Common myeloid progenitor, CD34-positive (primary cell): ENCODE measurements at regions not wholly inside any gene's neighbourhood (a gene's known extent, or its start where the extent isn't known, plus 50 kb on each side); places are given as distances from the start of the nearest gene placed in this dataset.

Source experiments
- CTCF ChIA-PET: fragments of 350-600 bp; sonication (Branson Sonifier 250); formaldehyde crosslinking; loops from one replicate; lab custom pipeline; 2021; ENCODE audit warnings: antibody characterized with exemption; lab: Charles Lee
- POLR2A ChIA-PET: fragments of 350-600 bp; sonication (Branson Sonifier 250); formaldehyde crosslinking; loops from one replicate; lab custom pipeline; 2021; ENCODE audit warnings: antibody characterized with exemption; lab: Charles Lee
- DNase-seq, 3 donors: peaks; one replicate each; pipeline versions ENCODE4 v3.0.0 to v3.0.0-alpha.2; 2013
- H3K27ac ChIP-seq, 2 experiments: 1 replicate in 1 of 2; 2 replicates in 1 of 2; pipeline ENCODE4 v1.7.0; 2013; ENCODE audit warnings: inconsistent platforms in 2 of 2, low read length in 2 of 2, mild to moderate bottlenecking in 2 of 2, low read depth in 1 of 2, moderate library complexity in 1 of 2; ENCODE audit not compliant: severe bottlenecking in 2 of 2, insufficient read depth in 1 of 2, poor library complexity in 1 of 2
- H3K27me3 ChIP-seq, 5 experiments: replicated peaks in 2 of 5; 1 replicate in 3 of 5; 2 replicates in 2 of 5; pipeline versions ENCODE4 v1.6.1 to v1.7.0; 2013; ENCODE audit warnings: low read length in 4 of 5, mild to moderate bottlenecking in 2 of 5, moderate library complexity in 2 of 5, inconsistent platforms in 1 of 5; ENCODE audit not compliant: insufficient read depth in 5 of 5, control insufficient read depth in 4 of 5
- H3K36me3 ChIP-seq, 4 experiments: 1 replicate in 2 of 4; 2 replicates in 2 of 4; pipeline versions ENCODE4 v1.6.1 to v1.7.0; 2013; ENCODE audit warnings: low read length in 3 of 4, control low read depth in 1 of 4, mild to moderate bottlenecking in 1 of 4; ENCODE audit not compliant: control insufficient read depth in 4 of 4, insufficient read depth in 4 of 4
- H3K4me1 ChIP-seq, 4 experiments: 1 replicate in 3 of 4; 2 replicates in 1 of 4; pipeline versions ENCODE4 v1.6.1 to v1.7.1; 2013; ENCODE audit warnings: low read length in 3 of 4, mild to moderate bottlenecking in 3 of 4, control low read depth in 1 of 4, inconsistent platforms in 1 of 4, moderate library complexity in 1 of 4; ENCODE audit not compliant: control insufficient read depth in 4 of 4, insufficient read depth in 4 of 4; ENCODE audit errors: control extremely low read depth in 1 of 4
- H3K4me3 ChIP-seq, 7 experiments: 1 replicate in 4 of 7; 2 replicates in 3 of 7; pipeline versions ENCODE4 v1.5.1 to v1.7.0; 2013; ENCODE audit warnings: mild to moderate bottlenecking in 7 of 7, low read length in 6 of 7, moderate library complexity in 6 of 7, inconsistent platforms in 2 of 7, low read depth in 2 of 7, control low read depth in 1 of 7; ENCODE audit not compliant: insufficient read depth in 4 of 7, control insufficient read depth in 1 of 7; ENCODE audit errors: extremely low read depth in 1 of 7
- H3K9me3 ChIP-seq, 5 experiments: 1 replicate in 4 of 5; 2 replicates in 1 of 5; pipeline versions ENCODE4 v1.6.1 to v1.7.1; 2013; ENCODE audit warnings: low read length in 4 of 5, mild to moderate bottlenecking in 2 of 5, inconsistent platforms in 1 of 5, low read depth in 1 of 5, moderate library complexity in 1 of 5; ENCODE audit not compliant: control insufficient read depth in 4 of 5, insufficient read depth in 2 of 5; ENCODE audit errors: control extremely low read depth in 1 of 5
- WGBS: methylation state at CpG from one replicate; pipeline ENCODE4 v1.1.5; 2013; ENCODE audit not compliant: insufficient coverage; 5-methylcytosine and 5-hydroxymethylcytosine counted together

DNA sequence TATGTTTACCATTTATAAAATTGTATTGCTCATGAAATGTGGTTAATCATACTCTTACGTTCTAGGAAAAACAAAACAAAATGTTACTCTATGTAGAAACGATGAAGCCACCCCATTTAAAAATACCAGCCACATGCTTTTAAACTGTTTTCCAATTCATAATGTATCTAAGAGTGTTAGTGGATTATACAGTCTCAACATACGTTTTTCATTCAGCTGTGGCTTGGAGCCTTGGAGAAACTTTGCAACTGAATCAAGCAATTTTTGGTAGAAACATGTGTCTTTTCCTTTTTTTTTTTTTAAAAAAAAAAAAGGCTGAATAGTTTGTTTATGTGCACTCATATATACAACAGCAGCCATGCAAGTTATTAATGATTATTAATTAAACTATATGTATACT lies 378.0 kb upstream of the SEMA3D start:
- WGBS = no CpG with 5 or more reads among the region's 3 CpGs
- CTCF ChIA-PET = interaction anchor here (1.8 kb wide), 1 partner anchor 11 kb away, joined by 7 read pairs; no protein-coding TSS in a partner anchor
- H3K27ac ChIP-seq = no peak overlapping the region
- no peaks in the 10 kb centered on the region for H3K27me3 ChIP-seq
- DNase-seq = no peak
- no peak overlapping the region for H3K4me3 ChIP-seq
- no peaks in the 10 kb centered on the region for H3K9me3 ChIP-seq
- no peaks in the 10 kb centered on the region for H3K4me1 ChIP-seq
- POLR2A ChIA-PET = no interaction called here
- H3K36me3 ChIP-seq = no peaks in the 10 kb centered on the region

DNA sequence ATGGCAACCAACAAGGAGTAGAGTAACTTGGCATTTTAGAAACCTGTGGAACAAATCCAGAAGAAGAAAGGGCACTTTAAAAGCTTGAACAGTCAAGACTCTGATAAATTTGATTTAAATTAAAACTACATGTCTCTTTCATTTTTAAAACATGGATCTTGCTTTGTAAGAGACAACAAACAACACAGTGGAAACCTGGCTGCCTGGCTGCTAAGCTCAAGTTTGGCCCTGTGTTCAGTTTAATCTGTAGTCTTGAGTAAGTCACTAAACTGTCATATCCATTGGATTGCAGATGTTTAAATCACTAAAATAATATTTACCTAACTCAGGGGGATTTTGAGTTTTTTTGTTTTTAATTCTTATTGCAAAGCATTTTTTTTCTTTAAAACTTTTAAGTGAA lies 374.9 kb upstream of the SEMA3D start:
- H3K36me3 ChIP-seq = no peaks in the 10 kb centered on the region
- no peaks in the 10 kb centered on the region for H3K4me1 ChIP-seq
- ChIA-PET POLR2A (no interaction called here), CTCF (no interaction called here)
- DNase-seq = no peak
- no peaks in the 10 kb centered on the region for H3K9me3 ChIP-seq
- H3K27ac ChIP-seq = no peak overlapping the region
- no peaks in the 10 kb centered on the region for H3K27me3 ChIP-seq
- no peak overlapping the region for H3K4me3 ChIP-seq

DNA sequence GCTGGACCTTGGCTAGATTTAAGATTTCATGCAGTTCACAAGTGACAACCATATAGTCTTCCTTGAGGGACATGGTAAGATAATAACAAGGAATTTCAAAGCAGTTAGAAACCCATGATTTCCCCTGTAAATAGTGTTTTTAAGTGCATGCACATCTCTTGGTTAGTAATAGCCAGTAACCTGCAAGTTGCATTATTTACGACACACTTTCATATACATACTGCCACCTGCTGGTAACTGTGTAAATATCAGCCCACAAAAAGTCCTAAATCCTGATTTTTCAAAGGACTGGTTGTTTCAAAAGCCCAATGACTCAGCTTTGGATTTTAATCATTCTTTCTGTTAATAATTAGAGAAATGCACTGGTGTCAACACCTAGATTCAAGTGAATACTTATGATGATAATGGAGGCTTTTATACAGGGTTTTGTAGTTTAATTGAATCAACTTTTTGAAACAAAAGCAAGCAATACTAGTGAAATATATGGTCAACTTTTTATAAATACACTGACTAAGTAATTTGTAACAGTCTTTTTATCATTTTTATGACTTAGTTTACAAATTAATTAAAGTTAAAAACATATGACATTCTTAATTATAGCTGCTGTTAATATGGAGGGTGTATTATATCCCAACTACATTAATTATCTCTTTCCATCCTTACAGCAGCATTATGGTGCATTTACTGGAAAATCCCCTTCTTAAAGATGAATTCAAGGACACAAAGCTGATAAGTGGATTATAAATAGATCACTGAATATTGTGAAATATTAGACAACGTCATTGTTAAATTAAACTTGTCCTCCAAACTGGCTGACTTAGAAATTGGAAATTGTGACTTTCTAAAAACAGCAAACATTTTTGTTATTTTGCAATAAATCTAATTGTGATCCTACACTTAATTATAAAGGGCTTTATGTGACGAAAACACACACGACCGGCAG lies 367.7 kb upstream of the SEMA3D start:
- Histone ChIP-seq H3K4me1 (no peaks in the 10 kb centered on the region), H3K36me3 (no peaks in the 10 kb centered on the region), H3K27me3 (no peaks in the 10 kb centered on the region), H3K4me3 (no peak overlapping the region), H3K9me3 (no peaks in the 10 kb centered on the region), H3K27ac (no peak overlapping the region)
- 0% methylated on average over 1 of the region's 5 CpGs for WGBS
- POLR2A ChIA-PET = no interaction called here
- CTCF ChIA-PET = interaction anchor here (0.7 to 2.3 kb wide), 10 partner anchors 11 to 1618 kb away, joined by 3 to 12 read pairs (median 4); no protein-coding TSS in a partner anchor
- peak; percentile 56 to 81 (median 77) for DNase-seq

GRCh38 chr7:85535974-85536729 lies 349.3 kb upstream of the SEMA3D start:
- DNase-seq = no peak
- Histone ChIP-seq H3K27me3 (no peaks in the 10 kb centered on the region), H3K27ac (no peak overlapping the region), H3K9me3 (peaks cover 0 to 1% (median 0%) of the 10 kb centered on the region in 5 experiments), H3K36me3 (no peaks in the 10 kb centered on the region), H3K4me1 (peaks cover 0 to 1% (median under 1%) of the 10 kb centered on the region in 4 experiments), H3K4me3 (no peak overlapping the region)
- ChIA-PET CTCF (no interaction called here), POLR2A (no interaction called here)
- 100% methylated on average over 2 of the region's 3 CpGs for WGBS

DNA sequence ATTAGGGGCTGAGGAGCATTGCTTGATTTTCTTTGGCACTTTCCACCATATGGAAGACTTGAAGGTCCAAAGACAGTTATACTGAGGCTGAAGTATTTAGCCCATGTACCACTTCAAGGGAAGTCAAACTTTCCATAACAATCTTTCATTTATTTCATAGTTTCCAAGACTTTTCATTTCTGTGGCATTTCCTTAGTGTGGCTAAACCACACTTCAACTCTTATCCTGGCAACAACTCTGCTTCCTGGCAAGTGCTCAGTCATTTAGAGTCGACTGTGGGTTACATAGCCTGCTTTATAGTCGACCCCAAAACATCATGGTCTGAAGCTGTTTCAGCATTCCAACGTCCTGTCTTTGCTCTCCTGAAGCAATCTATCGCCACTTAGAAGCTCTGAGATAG lies 343.0 kb upstream of the SEMA3D start:
- Histone ChIP-seq H3K27ac (no peak overlapping the region), H3K4me3 (no peak overlapping the region), H3K27me3 (no peaks in the 10 kb centered on the region), H3K36me3 (no peaks in the 10 kb centered on the region), H3K9me3 (no peaks in the 10 kb centered on the region), H3K4me1 (peaks cover 0 to 8% (median 4%) of the 10 kb centered on the region in 4 experiments)
- CTCF ChIA-PET = interaction anchor here (1.2 kb wide), 1 partner anchor 65 kb away, joined by 3 read pairs; no protein-coding TSS in a partner anchor
- POLR2A ChIA-PET = no interaction called here
- 29% methylated on average over 4 of the region's 4 CpGs for WGBS
- DNase-seq = peak in 1 of 3 donors; percentile 12

DNA sequence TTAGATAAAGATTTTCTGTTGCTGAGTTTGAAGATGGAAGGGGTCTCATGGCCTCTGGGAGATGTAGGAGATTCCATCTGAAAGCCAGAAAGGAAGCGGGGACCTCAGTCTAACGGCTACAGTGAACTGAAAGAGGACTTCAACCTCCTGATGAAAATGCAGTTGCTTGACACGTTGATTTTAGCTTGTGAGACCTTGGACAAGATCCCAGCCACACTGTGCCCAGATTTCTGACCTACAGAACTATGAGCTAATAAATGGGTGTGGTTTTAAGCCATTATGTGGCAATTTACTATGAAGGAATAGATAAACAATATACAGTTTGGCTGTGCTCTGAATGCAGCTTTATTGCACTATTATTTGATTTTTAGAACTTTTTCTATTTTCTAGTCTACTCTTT lies 342.3 kb upstream of the SEMA3D start:
- ChIA-PET CTCF (no interaction called here), POLR2A (no interaction called here)
- 88% methylated on average over 3 of the region's 3 CpGs for WGBS
- no peaks in the 10 kb centered on the region for H3K36me3 ChIP-seq
- H3K9me3 ChIP-seq = no peaks in the 10 kb centered on the region
- H3K4me3 ChIP-seq = no peak overlapping the region
- H3K27ac ChIP-seq = no peak overlapping the region
- DNase-seq = no peak
- no peaks in the 10 kb centered on the region for H3K27me3 ChIP-seq
- peaks cover 0 to 8% (median 4%) of the 10 kb centered on the region in 4 experiments for H3K4me1 ChIP-seq

GRCh38 chr7:85528581-85528980 lies 341.7 kb upstream of the SEMA3D start:
- H3K27me3 ChIP-seq = no peaks in the 10 kb centered on the region
- no peak overlapping the region for H3K4me3 ChIP-seq
- no peaks in the 10 kb centered on the region for H3K9me3 ChIP-seq
- H3K36me3 ChIP-seq = no peaks in the 10 kb centered on the region
- ChIA-PET POLR2A (no interaction called here), CTCF (no interaction called here)
- DNase-seq = peak; percentile 1 to 26 (median 9)
- WGBS = no CpG with 5 or more reads among the region's 2 CpGs
- peaks cover 0 to 8% (median 4%) of the 10 kb centered on the region in 4 experiments for H3K4me1 ChIP-seq
- H3K27ac ChIP-seq = no peak overlapping the region
